Liver (tissue), 8 donors: ENCODE measurements at regions not wholly inside any gene's neighbourhood (a gene's known extent, or its start where the extent isn't known, plus 50 kb on each side); places are given as distances from the start of the nearest gene placed in this dataset.

Source experiments
- DNase-seq: peaks from one replicate; pipeline ENCODE4 v3.0.0-alpha.2; 2017; ENCODE audit warnings: low spot score
- H3K27ac ChIP-seq, 2 donors: one replicate each; pipeline ENCODE4 v1.7.0; 2013; ENCODE audit warnings: inconsistent platforms in 2 of 2, low read length in 2 of 2, control low read depth in 1 of 2, low read depth in 1 of 2, mild to moderate bottlenecking in 1 of 2
- H3K27me3 ChIP-seq, 4 donors: one replicate each; pipeline versions ENCODE4 v1.6.1 to v1.7.0; 2013; ENCODE audit warnings: low read length in 3 of 4, inconsistent platforms in 1 of 4, mild to moderate bottlenecking in 1 of 4, moderate library complexity in 1 of 4; ENCODE audit not compliant: control insufficient read depth in 4 of 4, insufficient read depth in 4 of 4
- H3K36me3 ChIP-seq, 4 donors: one replicate each; pipeline versions ENCODE4 v1.6.1 to v1.7.0; 2013; ENCODE audit warnings: low read length in 3 of 4, mild to moderate bottlenecking in 3 of 4, low read depth in 1 of 4, moderate library complexity in 1 of 4; ENCODE audit not compliant: control insufficient read depth in 4 of 4, insufficient read depth in 3 of 4
- H3K4me1 ChIP-seq, 4 donors: one replicate each; pipeline versions ENCODE4 v1.6.1 to v1.7.0; 2013; ENCODE audit warnings: low read length in 3 of 4, mild to moderate bottlenecking in 3 of 4, moderate library complexity in 1 of 4; ENCODE audit not compliant: control insufficient read depth in 4 of 4, insufficient read depth in 4 of 4
- H3K4me3 ChIP-seq, 3 donors: one replicate each; pipeline versions ENCODE4 v1.6.1 to v1.7.0; 2013; ENCODE audit warnings: low read length in 3 of 3, control low read depth in 1 of 3, low read depth in 1 of 3, mild to moderate bottlenecking in 1 of 3
- H3K9ac ChIP-seq, 2 donors: one replicate each; pipeline ENCODE4 v1.7.0; 2013; ENCODE audit warnings: low read length in 2 of 2, mild to moderate bottlenecking in 2 of 2, moderate library complexity in 2 of 2, control low read depth in 1 of 2, low read depth in 1 of 2
- H3K9me3 ChIP-seq, 4 donors: one replicate each; pipeline versions ENCODE4 v1.6.1 to v1.7.0; 2013; ENCODE audit warnings: low read length in 3 of 4; ENCODE audit not compliant: control insufficient read depth in 4 of 4
- EGR1 ChIP-seq, 2 donors: IDR thresholded peaks; 2 replicates each; pipeline ENCODE4 v1.6.1; 2016 to 2018; ENCODE audit warnings: antibody characterized with exemption in 2 of 2, low read depth in 2 of 2
- FOXA1 ChIP-seq: IDR thresholded peaks from 2 replicates; pipeline ENCODE4 v1.6.1; 2016; ENCODE audit warnings: antibody characterized with exemption
- FOXA2 ChIP-seq: IDR thresholded peaks from 2 replicates; pipeline ENCODE4 v1.6.1; 2016; ENCODE audit warnings: antibody characterized with exemption
- GABPA ChIP-seq, 2 donors: IDR thresholded peaks in 1 of 2; conservative IDR thresholded peaks in 1 of 2; 2 replicates each; pipeline ENCODE4 v1.6.1; 2016; ENCODE audit warnings: antibody characterized with exemption in 2 of 2, mild to moderate bottlenecking in 1 of 2, moderate library complexity in 1 of 2
- HNF4A ChIP-seq, 2 donors: conservative IDR thresholded peaks; 2 replicates each; pipeline ENCODE4 v1.6.1; 2016; ENCODE audit warnings: antibody characterized with exemption in 2 of 2, mild to moderate bottlenecking in 2 of 2
- HNF4G ChIP-seq: IDR thresholded peaks from 2 replicates; pipeline ENCODE4 v1.6.1; 2016; ENCODE audit warnings: antibody characterized with exemption
- NR2F2 ChIP-seq: IDR thresholded peaks from 2 replicates; pipeline ENCODE4 v1.6.1; 2016; ENCODE audit warnings: antibody characterized with exemption
- RAD21 ChIP-seq, 2 donors: IDR thresholded peaks; 2 replicates each; pipeline ENCODE4 v1.6.1; 2016; ENCODE audit warnings: antibody characterized with exemption in 2 of 2, mild to moderate bottlenecking in 2 of 2
- RXRA ChIP-seq, 2 donors: IDR thresholded peaks; 2 replicates each; pipeline ENCODE4 v1.6.1; 2017 to 2018; ENCODE audit warnings: antibody characterized with exemption in 2 of 2, mild to moderate bottlenecking in 1 of 2
- YY1 ChIP-seq: IDR thresholded peaks from 2 replicates; pipeline ENCODE4 v1.6.1; 2016; ENCODE audit warnings: antibody characterized with exemption, mild to moderate bottlenecking
- WGBS: extraction: QIAGEN DNeasy Blood & Tissue Kit; methylation state at CpG from one replicate; pipeline ENCODE4 v1.1.7; 2013; 5-methylcytosine and 5-hydroxymethylcytosine counted together
- TF ChIP-seq, protein P1 (sequence below): IDR thresholded peaks from 2 replicates; pipeline ENCODE4 v1.6.1; 2016; ENCODE audit warnings: antibody characterized with exemption, mild to moderate bottlenecking
- TF ChIP-seq, protein P2 (sequence below): IDR thresholded peaks from 2 replicates; pipeline ENCODE4 v1.6.1; 2016; ENCODE audit warnings: antibody characterized with exemption
- TF ChIP-seq, protein P3 (sequence below): fragments of 150-350 bp; IDR thresholded peaks from 2 replicates; pipeline ENCODE4 v1.5.1; 2017; ENCODE audit warnings: improper control_type of control experiment, low read depth, low read length; ENCODE audit not compliant: missing input control
- TF ChIP-seq, protein P4 (sequence below): IDR thresholded peaks from 2 replicates; pipeline ENCODE4 v1.6.1; 2016; ENCODE audit warnings: antibody characterized with exemption
- donor health status: healthy.
- donor health status: healthy.
- donor health status: healthy.
- donor health status: healthy.
- donor health status: healthy.

DNA sequence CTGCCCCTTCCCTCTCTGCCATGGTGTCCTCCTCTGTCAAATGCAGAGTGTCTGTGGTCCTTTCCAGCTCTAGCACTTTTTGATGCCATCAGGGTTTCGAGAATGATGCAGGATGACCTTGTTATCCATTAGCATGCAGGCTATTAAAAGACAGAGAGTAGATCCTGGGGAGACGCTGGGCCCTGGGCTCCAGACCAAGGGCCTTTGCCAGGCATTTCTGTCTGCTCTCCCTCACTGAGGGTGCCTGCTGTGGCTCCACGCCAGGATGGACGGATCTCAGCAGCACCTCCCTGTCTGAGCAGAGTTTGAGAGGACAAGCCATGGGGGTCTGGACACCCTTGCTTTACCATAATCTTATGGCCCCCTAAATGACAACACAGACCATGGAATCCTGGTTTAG is 110.8 kb upstream of the CD82 start:
- no peaks in the 10 kb centered on the region for H3K4me1 ChIP-seq
- 69% methylated on average over 4 of the region's 4 CpGs for WGBS

DNA sequence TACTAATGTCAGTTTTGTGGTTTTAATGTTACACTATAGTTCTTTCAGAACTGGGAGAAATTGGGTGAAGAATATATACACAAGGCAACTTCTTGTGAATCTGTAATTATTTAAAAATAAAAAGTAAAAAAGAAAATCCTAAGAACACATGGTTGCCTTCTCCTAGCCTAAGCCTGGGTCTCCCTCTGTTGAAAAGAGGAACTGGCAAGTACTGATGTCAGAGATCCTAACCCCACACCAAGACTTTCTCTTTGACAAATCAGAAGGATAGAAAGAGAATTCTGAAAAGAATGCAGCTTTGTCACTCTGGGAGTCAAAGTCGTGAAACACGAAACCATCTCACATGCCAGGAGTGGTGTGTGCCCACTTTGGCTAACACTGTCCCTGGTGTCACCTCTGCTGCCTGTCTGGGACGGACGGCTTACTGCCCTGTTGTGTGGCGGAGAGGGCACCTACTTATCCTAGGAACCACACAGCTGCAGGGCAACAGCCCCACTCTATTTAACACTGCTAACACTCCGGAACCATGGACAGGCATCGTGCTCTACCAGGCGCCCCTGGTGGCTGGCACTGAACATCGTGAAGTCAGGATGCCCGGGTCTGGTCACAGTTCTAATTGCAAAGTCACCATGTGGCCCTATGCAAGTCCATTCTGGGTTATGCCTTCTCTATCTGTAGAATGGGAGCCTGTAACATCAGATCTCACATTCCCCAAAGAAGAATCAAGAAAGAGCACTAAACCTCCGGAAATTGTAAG is 108.7 kb upstream of the CD82 start:
- no peaks in the 10 kb centered on the region for H3K36me3 ChIP-seq
- no peak overlapping the region for H3K27ac ChIP-seq
- no peaks in the 10 kb centered on the region for H3K27me3 ChIP-seq
- TF ChIP-seq, protein P1, sequence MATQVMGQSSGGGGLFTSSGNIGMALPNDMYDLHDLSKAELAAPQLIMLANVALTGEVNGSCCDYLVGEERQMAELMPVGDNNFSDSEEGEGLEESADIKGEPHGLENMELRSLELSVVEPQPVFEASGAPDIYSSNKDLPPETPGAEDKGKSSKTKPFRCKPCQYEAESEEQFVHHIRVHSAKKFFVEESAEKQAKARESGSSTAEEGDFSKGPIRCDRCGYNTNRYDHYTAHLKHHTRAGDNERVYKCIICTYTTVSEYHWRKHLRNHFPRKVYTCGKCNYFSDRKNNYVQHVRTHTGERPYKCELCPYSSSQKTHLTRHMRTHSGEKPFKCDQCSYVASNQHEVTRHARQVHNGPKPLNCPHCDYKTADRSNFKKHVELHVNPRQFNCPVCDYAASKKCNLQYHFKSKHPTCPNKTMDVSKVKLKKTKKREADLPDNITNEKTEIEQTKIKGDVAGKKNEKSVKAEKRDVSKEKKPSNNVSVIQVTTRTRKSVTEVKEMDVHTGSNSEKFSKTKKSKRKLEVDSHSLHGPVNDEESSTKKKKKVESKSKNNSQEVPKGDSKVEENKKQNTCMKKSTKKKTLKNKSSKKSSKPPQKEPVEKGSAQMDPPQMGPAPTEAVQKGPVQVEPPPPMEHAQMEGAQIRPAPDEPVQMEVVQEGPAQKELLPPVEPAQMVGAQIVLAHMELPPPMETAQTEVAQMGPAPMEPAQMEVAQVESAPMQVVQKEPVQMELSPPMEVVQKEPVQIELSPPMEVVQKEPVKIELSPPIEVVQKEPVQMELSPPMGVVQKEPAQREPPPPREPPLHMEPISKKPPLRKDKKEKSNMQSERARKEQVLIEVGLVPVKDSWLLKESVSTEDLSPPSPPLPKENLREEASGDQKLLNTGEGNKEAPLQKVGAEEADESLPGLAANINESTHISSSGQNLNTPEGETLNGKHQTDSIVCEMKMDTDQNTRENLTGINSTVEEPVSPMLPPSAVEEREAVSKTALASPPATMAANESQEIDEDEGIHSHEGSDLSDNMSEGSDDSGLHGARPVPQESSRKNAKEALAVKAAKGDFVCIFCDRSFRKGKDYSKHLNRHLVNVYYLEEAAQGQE: no peak
- TF ChIP-seq, protein P2, sequence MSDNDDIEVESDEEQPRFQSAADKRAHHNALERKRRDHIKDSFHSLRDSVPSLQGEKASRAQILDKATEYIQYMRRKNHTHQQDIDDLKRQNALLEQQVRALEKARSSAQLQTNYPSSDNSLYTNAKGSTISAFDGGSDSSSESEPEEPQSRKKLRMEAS: no peak
- no peak for TF ChIP-seq NR2F2
- TF ChIP-seq HNF4G: no peak
- no peak for TF ChIP-seq RAD21 (IDR thresholded peaks at IDR 0.05)
- TF ChIP-seq EGR1 (IDR thresholded peaks at IDR 0.05; ENCODE audit: low read depth in 2 of 2): no peak
- TF ChIP-seq FOXA1: no peak
- no peak for TF ChIP-seq HNF4A (conservative IDR thresholded peaks at IDR 0.05)
- TF ChIP-seq, protein P3, sequence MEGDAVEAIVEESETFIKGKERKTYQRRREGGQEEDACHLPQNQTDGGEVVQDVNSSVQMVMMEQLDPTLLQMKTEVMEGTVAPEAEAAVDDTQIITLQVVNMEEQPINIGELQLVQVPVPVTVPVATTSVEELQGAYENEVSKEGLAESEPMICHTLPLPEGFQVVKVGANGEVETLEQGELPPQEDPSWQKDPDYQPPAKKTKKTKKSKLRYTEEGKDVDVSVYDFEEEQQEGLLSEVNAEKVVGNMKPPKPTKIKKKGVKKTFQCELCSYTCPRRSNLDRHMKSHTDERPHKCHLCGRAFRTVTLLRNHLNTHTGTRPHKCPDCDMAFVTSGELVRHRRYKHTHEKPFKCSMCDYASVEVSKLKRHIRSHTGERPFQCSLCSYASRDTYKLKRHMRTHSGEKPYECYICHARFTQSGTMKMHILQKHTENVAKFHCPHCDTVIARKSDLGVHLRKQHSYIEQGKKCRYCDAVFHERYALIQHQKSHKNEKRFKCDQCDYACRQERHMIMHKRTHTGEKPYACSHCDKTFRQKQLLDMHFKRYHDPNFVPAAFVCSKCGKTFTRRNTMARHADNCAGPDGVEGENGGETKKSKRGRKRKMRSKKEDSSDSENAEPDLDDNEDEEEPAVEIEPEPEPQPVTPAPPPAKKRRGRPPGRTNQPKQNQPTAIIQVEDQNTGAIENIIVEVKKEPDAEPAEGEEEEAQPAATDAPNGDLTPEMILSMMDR: no peak
- TF ChIP-seq, protein P4, sequence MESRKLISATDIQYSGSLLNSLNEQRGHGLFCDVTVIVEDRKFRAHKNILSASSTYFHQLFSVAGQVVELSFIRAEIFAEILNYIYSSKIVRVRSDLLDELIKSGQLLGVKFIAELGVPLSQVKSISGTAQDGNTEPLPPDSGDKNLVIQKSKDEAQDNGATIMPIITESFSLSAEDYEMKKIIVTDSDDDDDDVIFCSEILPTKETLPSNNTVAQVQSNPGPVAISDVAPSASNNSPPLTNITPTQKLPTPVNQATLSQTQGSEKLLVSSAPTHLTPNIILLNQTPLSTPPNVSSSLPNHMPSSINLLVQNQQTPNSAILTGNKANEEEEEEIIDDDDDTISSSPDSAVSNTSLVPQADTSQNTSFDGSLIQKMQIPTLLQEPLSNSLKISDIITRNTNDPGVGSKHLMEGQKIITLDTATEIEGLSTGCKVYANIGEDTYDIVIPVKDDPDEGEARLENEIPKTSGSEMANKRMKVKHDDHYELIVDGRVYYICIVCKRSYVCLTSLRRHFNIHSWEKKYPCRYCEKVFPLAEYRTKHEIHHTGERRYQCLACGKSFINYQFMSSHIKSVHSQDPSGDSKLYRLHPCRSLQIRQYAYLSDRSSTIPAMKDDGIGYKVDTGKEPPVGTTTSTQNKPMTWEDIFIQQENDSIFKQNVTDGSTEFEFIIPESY: no peak
- no peak for TF ChIP-seq RXRA (IDR thresholded peaks at IDR 0.05)
- no peak for TF ChIP-seq GABPA (IDR thresholded peaks at IDR 0.05 in 1 of 2, conservative IDR thresholded peaks at IDR 0.05 in 1 of 2)
- no peak overlapping the region for H3K9ac ChIP-seq
- no peaks in the 10 kb centered on the region for H3K4me1 ChIP-seq
- H3K4me3 ChIP-seq: no peak overlapping the region
- no peak for DNase-seq
- no peaks in the 10 kb centered on the region for H3K9me3 ChIP-seq
- 61% methylated on average over 11 of the region's 11 CpGs for WGBS

More for the DNA sequence above, 110.8 kb upstream of the CD82 start:
- Histone ChIP-seq H3K9ac (no peak overlapping the region), H3K27ac (no peak overlapping the region), H3K4me3 (no peak overlapping the region), H3K27me3 (no peaks in the 10 kb centered on the region), H3K36me3 (no peaks in the 10 kb centered on the region), H3K9me3 (no peaks in the 10 kb centered on the region)
- no peak for DNase-seq
- TF ChIP-seq, protein P2: no peak
- TF ChIP-seq YY1 (no peak), FOXA2 (no peak)
